ENCODE measurements at regions not wholly inside any gene's neighbourhood (a gene's known extent, or its start where the extent isn't known, plus 50 kb on each side); places are given as distances from the start of the nearest gene placed in this dataset.

- H3K27me3 ChIP-seq (ENCODE audit: insufficient read depth in 3 of 3, low read length in 2 of 3), result peaks cover 0 to 6% (median 1%) of the 10 kb centered on the region in 3 donors
- no peak overlapping the region for H3K27ac ChIP-seq
- H3K4me3 ChIP-seq, result no peak overlapping the region
- WGBS, 3 donors, result 48 to 62% (median 50%) methylated on average over 8 of the region's 8 CpGs
- no peak for DNase-seq
- intact Hi-C loops (cut with DNase I), result no loop called here
- no peaks in the 10 kb centered on the region for H3K9me3 ChIP-seq
- H3K4me1 ChIP-seq, result no peaks in the 10 kb centered on the region
- ATAC-seq, result no peak
- no peaks in the 10 kb centered on the region for H3K36me3 ChIP-seq (ENCODE audit: insufficient read depth in 1 of 2, low read depth in 1 of 2)
- TF ChIP-seq CTCF (IDR thresholded peaks at IDR 0.05), result no peak
These were observed 482.7 kb upstream of the SETBP1 start for GRCh38 chr18:44197832-44198611.

DNA sequence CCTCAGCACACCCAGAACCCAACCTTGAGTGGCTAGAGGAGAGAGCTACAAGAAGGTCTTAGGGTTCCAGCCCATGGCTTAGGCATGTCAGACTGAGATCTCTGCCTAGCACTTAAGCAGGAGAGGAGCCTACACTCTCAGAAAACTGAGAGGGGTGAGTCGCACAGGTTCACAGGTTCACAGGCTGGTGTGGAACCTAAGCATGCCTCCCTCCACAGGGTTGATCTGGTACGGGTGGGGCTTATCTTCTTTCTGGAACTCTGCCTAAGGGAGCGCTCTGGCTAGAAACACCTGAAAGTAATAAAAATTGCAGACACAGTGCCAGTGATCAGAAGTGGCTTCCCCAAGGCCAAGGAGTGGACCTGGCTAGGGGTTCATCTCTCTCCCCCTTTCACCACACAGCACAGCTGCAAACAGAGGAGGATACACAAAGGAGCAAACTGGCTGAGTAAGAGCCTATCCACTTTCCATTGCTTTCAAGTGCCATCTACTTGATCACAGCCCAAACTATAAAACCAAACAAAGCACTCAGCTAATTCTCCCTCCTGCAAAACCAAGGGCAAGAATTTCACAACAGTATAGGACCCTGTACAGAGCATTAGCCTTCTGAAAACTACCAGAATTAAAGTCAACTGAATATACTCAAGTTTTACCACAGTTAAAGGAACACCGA, 481.9 kb upstream of the SETBP1 start:
- peaks cover 0 to 6% (median 1%) of the 10 kb centered on the region in 3 donors for H3K27me3 ChIP-seq (ENCODE audit: insufficient read depth in 3 of 3, low read length in 2 of 3)
- H3K27ac ChIP-seq, result no peak overlapping the region
- H3K9me3 ChIP-seq, result no peaks in the 10 kb centered on the region
- no peaks in the 10 kb centered on the region for H3K4me1 ChIP-seq
- WGBS, 3 donors, result 69 to 77% (median 71%) methylated on average over 4 of the region's 4 CpGs
- no peaks in the 10 kb centered on the region for H3K36me3 ChIP-seq (ENCODE audit: insufficient read depth in 1 of 2, low read depth in 1 of 2)
- intact Hi-C loops (cut with DNase I), result no loop called here
- H3K4me3 ChIP-seq, result no peak overlapping the region
- TF ChIP-seq CTCF (IDR thresholded peaks at IDR 0.05), result no peak
- DNase-seq (no peak), ATAC-seq (no peak)

- intact Hi-C loops (cut with DNase I), result no loop called here
- H3K27me3 ChIP-seq (ENCODE audit: insufficient read depth in 3 of 3, low read length in 2 of 3), result no peaks in the 10 kb centered on the region
- DNase-seq (no peak), ATAC-seq (no peak)
- H3K27ac ChIP-seq, result no peak overlapping the region
- no peaks in the 10 kb centered on the region for H3K36me3 ChIP-seq (ENCODE audit: insufficient read depth in 1 of 2, low read depth in 1 of 2)
- no peak for TF ChIP-seq CTCF (IDR thresholded peaks at IDR 0.05)
- WGBS, 3 donors, result 81 to 88% (median 88%) methylated on average over 1 of the region's 1 CpG
- H3K4me1 ChIP-seq, result no peaks in the 10 kb centered on the region
- no peak overlapping the region for H3K4me3 ChIP-seq
- no peaks in the 10 kb centered on the region for H3K9me3 ChIP-seq
These were observed 467.4 kb upstream of the SETBP1 start for GRCh38 chr18:44213293-44213692.

DNA sequence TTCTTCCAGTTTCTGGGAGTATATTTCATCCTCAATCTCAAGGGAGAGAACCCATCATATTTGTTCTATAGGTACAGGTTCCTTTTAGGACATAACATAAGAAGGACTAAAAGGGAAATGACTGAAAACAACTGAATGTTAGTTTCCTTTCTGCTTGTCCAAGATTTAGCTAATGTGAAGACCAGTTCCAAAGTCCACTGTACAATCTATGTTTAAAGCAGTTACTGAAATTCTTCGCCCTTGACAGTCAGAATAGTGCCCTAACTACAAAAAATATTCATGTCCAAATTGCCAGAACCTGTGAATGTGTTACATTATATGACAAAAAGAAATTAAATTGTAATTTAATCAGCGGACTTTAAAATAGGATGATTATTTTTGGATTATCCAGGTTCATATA, 466.3 kb upstream of the SETBP1 start:
- Histone ChIP-seq H3K4me1 (no peaks in the 10 kb centered on the region), H3K4me3 (no peak overlapping the region), H3K27ac (no peak overlapping the region), H3K27me3 (ENCODE audit: insufficient read depth in 3 of 3, low read length in 2 of 3) (no peaks in the 10 kb centered on the region), H3K9me3 (no peaks in the 10 kb centered on the region), H3K36me3 (ENCODE audit: insufficient read depth in 1 of 2, low read depth in 1 of 2) (no peaks in the 10 kb centered on the region)
- TF ChIP-seq CTCF (IDR thresholded peaks at IDR 0.05), result no peak
- DNase-seq, result no peak
- intact Hi-C loops (cut with DNase I), result no loop called here
- ATAC-seq, result no peak
- WGBS, 3 donors, result 85 to 90% (median 89%) methylated on average over 2 of the region's 2 CpGs
